Epithelial cell of esophagus (primary cell): ENCODE measurements at regions not wholly inside any gene's neighbourhood (a gene's known extent, or its start where the extent isn't known, plus 50 kb on each side); places are given as distances from the start of the nearest gene placed in this dataset.
"Not testable (repeated sequence)": the region's sequence is repeated elsewhere in the genome, so short reads cannot be mapped to it uniquely, and the experiment has no call there.

ENCODE experiments used
- DNase-seq: peaks from one replicate; pipeline ENCODE4 v3.0.0; 2010; ENCODE audit warnings: low read depth
- H3K4me3 ChIP-seq: 2 replicates; pipeline ENCODE4 v1.5.1; 2011; ENCODE audit warnings: mild to moderate bottlenecking, low read length, control low read depth
- CTCF ChIP-seq: IDR thresholded peaks from 2 replicates; pipeline ENCODE4 v1.5.1; 2011; ENCODE audit warnings: low read depth, mild to moderate bottlenecking, low read length, control low read depth, inconsistent platforms; ENCODE audit not compliant: insufficient read depth; ENCODE audit errors: missing control alignments

DNA sequence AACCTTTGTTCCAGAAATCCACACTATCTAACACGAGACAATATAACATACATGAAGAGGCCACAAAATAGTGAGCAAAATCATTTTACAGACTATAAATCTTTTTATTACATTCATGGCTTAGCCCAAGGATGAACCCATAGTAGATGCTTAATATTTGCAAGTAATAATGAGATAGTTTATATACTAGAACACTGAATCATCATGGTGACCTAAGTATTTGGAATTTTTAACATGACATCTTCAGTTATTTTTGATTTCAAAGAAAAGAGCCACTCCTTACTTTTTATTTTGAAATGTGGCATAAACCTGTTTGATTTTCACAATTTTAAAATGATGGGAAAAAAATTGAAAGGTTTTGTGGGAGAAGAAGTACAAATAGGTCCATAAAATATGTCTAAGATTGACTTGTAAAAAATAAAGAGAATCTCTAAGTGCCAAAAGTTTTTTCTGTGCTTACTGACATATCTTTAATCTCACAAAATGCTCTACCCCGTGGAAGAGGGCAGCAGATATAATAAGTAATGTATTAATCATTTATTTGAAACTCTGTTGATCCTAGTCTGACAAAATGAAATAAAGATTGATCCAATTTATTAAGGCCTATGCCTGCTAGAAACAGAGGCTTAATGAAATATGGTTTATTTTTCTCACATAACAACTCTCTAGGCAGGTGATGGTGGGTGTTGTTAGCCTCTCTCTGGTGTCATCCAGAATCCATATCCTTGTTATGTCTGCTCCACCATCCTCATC is 224.5 kb upstream of the CENPE start:
- no peak for TF ChIP-seq CTCF
- no peak overlapping the region for H3K4me3 ChIP-seq
- DNase-seq, result peak; percentile 42

DNA sequence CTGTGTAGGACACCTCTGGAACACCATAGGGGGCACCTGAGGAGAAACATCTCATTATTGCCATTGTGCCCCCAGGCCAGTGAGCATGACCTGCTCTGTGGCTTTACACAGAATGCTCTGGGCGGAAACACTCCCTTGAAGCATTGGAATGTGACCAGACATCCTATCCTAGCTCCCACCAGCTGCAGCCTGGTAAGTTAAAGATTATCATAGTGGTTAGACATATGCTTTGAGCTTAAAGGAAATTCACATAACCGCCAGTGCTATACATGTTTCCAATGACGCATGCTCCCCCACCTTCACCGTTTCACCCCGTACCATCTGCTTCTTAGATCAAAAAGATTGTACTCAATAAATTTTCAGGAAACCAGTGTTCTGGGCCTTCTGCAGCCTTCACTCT is 217.7 kb upstream of the CENPE start:
- no peak for TF ChIP-seq CTCF
- H3K4me3 ChIP-seq, result no peak overlapping the region
- DNase-seq, result peak; percentile 31

- peak; percentile 63 for DNase-seq
- not testable (repeated sequence) for H3K4me3 ChIP-seq
Observed at GRCh38 chr4:103412646-103413045, 214.5 kb upstream of the CENPE start.

- DNase-seq, result peak; percentile 34
- no peak overlapping the region for H3K4me3 ChIP-seq
- TF ChIP-seq CTCF, result no peak
Observed at GRCh38 chr4:103410386-103410785, 212.2 kb upstream of the CENPE start.

- TF ChIP-seq CTCF, result no peak
- no peak for DNase-seq
- no peak overlapping the region for H3K4me3 ChIP-seq
Observed at GRCh38 chr4:103405415-103405814, 207.3 kb upstream of the CENPE start.

GRCh38 chr4:103403619-103404018 is 205.5 kb upstream of the CENPE start:
- no peak overlapping the region for H3K4me3 ChIP-seq
- DNase-seq, result no peak
- no peak for TF ChIP-seq CTCF

GRCh38 chr4:103402198-103402597 is 204.1 kb upstream of the CENPE start:
- no peak for TF ChIP-seq CTCF
- no peak overlapping the region for H3K4me3 ChIP-seq
- DNase-seq, result no peak
